ENCODE measurements at regions not wholly inside any gene's neighbourhood (a gene's known extent, or its start where the extent isn't known, plus 50 kb on each side); places are given as distances from the start of the nearest gene placed in this dataset.

GRCh38 chr2:56519806-56520205 is 336.0 kb downstream of the CCDC85A start:
- H3K27me3 Mint-ChIP-seq (ENCODE audit: low read depth), result peaks cover 2% of the 10 kb centered on the region
- peaks cover 13% of the 10 kb centered on the region for H3K4me1 Mint-ChIP-seq (ENCODE audit: low read depth)
- H3K36me3 Mint-ChIP-seq (ENCODE audit: low read depth), result no peaks in the 10 kb centered on the region
- H3K27ac Mint-ChIP-seq (ENCODE audit: unreplicated experiment), result no peak overlapping the region
- H3K9me3 Mint-ChIP-seq (ENCODE audit: low read depth), result no peaks in the 10 kb centered on the region
- TF ChIP-seq CTCF (IDR thresholded peaks at IDR 0.05), result no peak
- no peak for DNase-seq (ENCODE audit: low spot score)
- no peak overlapping the region for H3K4me3 Mint-ChIP-seq (ENCODE audit: unreplicated experiment)

GRCh38 chr2:56522605-56523089 is 338.9 kb downstream of the CCDC85A start:
- Mint-ChIP-seq H3K9me3 (ENCODE audit: low read depth) (no peaks in the 10 kb centered on the region), H3K36me3 (ENCODE audit: low read depth) (no peaks in the 10 kb centered on the region), H3K27me3 (ENCODE audit: low read depth) (peaks cover 6% of the 10 kb centered on the region), H3K4me1 (ENCODE audit: low read depth) (peaks cover 13% of the 10 kb centered on the region), H3K27ac (ENCODE audit: unreplicated experiment) (peak overlapping the region; percentile 58), H3K4me3 (ENCODE audit: unreplicated experiment) (no peak overlapping the region)
- DNase-seq (ENCODE audit: low spot score), result no peak
- TF ChIP-seq CTCF (IDR thresholded peaks at IDR 0.05), result no peak

- no peak for DNase-seq (ENCODE audit: low spot score)
- TF ChIP-seq CTCF (IDR thresholded peaks at IDR 0.05), result no peak
- H3K4me3 Mint-ChIP-seq (ENCODE audit: unreplicated experiment), result no peak overlapping the region
- no peaks in the 10 kb centered on the region for H3K9me3 Mint-ChIP-seq (ENCODE audit: low read depth)
- H3K4me1 Mint-ChIP-seq (ENCODE audit: low read depth), result peaks cover 13% of the 10 kb centered on the region
- H3K27me3 Mint-ChIP-seq (ENCODE audit: low read depth), result peaks cover 7% of the 10 kb centered on the region
- H3K27ac Mint-ChIP-seq (ENCODE audit: unreplicated experiment), result no peak overlapping the region
- no peaks in the 10 kb centered on the region for H3K36me3 Mint-ChIP-seq (ENCODE audit: low read depth)
Observed at GRCh38 chr2:56523816-56524215, 340.0 kb downstream of the CCDC85A start.

GRCh38 chr2:56531668-56532420 is 348.1 kb downstream of the CCDC85A start:
- no peak for TF ChIP-seq CTCF (IDR thresholded peaks at IDR 0.05)
- H3K27me3 Mint-ChIP-seq (ENCODE audit: low read depth), result peaks cover 5% of the 10 kb centered on the region
- no peaks in the 10 kb centered on the region for H3K36me3 Mint-ChIP-seq (ENCODE audit: low read depth)
- H3K4me3 Mint-ChIP-seq (ENCODE audit: unreplicated experiment), result no peak overlapping the region
- DNase-seq (ENCODE audit: low spot score), result no peak
- no peak overlapping the region for H3K27ac Mint-ChIP-seq (ENCODE audit: unreplicated experiment)
- peaks cover 30% of the 10 kb centered on the region for H3K4me1 Mint-ChIP-seq (ENCODE audit: low read depth)
- H3K9me3 Mint-ChIP-seq (ENCODE audit: low read depth), result no peaks in the 10 kb centered on the region

- DNase-seq (ENCODE audit: low spot score), result no peak
- Mint-ChIP-seq H3K4me3 (ENCODE audit: unreplicated experiment) (no peak overlapping the region), H3K4me1 (ENCODE audit: low read depth) (peaks cover 30% of the 10 kb centered on the region), H3K27me3 (ENCODE audit: low read depth) (no peaks in the 10 kb centered on the region), H3K9me3 (ENCODE audit: low read depth) (peaks cover under 1% of the 10 kb centered on the region), H3K27ac (ENCODE audit: unreplicated experiment) (peak overlapping the region; percentile 8), H3K36me3 (ENCODE audit: low read depth) (no peaks in the 10 kb centered on the region)
- no peak for TF ChIP-seq CTCF (IDR thresholded peaks at IDR 0.05)
Observed at GRCh38 chr2:56534321-56534720, 350.5 kb downstream of the CCDC85A start.
